HG02623 (cell line): ENCODE measurements at regions not wholly inside any gene's neighbourhood (a gene's known extent, or its start where the extent isn't known, plus 50 kb on each side); places are given as distances from the start of the nearest gene placed in this dataset.

Source experiments
- ATAC-seq: cut with Tn5 transposase; IDR thresholded peaks from one replicate; pipeline ENCODE4 v1.9.1; 2021; ENCODE audit warnings: moderate library complexity; ENCODE audit not compliant: unreplicated experiment

DNA sequence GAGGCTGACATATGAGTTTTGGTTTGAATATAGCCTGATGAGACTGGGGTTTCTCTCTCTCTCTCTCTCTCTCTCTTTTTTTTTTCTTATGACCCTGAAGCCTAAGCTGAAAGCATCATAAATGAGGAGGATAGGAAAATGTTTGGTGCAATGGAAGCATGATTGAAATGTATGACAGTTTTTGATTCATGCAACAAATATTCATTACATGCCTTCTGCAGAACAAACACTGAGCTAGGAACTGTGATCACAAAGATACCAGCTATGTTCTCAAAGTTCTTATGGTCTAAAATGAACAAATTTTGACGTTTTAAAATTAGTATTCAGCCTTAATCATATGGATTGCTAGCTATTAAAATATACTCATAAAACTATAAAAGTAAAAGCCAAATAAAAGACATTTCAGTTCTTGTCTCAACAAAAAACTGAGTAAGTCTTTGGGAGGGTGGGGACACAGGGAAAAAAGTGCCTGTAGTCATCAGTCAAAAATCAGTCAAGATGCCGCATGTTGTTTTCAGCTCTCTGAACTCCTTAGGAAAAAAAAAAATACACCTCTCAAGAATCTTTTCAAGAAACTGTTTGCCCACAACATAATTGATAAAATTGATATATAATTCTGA is 57.2 kb downstream of the NKX6-1 start:
- no peak for ATAC-seq

GRCh38 chr4:84439996-84440395 is 59.1 kb downstream of the NKX6-1 start:
- ATAC-seq: no peak

DNA sequence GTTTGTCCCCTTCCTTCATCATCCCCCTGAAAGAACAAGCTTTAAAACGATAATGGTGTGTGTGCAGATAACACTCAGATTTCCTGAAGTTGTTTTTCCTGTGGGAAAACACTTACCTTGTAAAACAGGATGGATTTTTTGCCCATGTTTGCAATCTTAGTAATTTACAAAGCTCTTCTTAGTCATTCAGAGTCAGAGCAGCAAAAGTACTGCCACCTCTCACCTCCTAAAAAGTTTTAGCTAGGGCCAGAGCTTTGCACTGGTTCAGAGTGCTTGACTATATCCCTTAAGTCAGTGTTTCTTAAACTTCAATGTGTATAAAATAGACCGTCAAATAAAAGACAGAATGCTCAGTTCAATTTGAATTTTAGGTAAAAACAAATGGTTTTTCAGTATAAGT is 62.3 kb downstream of the NKX6-1 start:
- ATAC-seq: no peak

GRCh38 chr4:84434344-84434743 is 64.7 kb downstream of the NKX6-1 start:
- ATAC-seq: no peak

DNA sequence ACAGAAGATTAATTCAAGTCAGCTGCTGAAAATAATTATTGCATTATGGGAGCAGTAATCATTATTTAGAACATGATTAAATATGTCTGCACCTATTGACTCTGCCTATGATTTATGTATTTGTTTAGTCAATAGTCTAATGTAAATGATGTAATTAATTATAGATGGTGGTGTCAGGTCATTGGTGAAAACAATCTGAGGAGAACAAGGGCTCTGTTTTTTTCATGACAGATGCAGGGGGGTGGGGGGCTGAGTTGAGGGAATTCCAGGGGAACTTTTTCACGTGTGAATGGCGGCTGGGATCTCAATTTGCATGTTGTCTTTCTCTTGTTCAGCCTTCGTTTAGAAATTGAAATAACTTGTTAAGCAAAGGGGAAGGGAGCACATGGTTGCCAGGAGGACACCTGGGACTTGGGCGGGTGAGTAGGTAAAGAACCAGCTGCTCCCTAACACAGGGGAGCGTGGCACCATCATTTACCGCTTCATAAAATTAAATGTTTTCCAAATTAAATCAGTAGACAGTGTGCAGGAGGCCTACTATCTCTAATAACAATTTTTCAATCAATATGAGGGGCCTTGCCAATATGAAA is 65.4 kb downstream of the NKX6-1 start:
- no peak for ATAC-seq

DNA sequence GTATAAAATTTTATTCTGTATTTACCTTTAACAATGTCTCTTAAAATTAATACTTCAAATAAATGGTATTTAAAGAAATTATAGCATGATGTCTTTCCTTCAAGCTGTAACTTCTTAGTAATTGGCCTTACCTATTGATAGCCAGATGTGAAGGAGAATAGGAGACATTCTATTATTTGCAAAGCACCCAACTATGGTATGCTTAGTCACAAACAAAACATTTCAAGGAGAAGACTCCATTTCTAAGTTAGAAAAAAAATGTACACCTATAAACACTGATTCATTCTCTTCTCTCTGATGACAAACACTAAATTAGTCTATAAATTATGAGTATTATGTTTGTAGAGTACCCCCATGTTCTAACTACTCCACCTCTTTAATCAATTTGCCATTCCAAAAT is 66.4 kb downstream of the NKX6-1 start:
- ATAC-seq: no peak

DNA sequence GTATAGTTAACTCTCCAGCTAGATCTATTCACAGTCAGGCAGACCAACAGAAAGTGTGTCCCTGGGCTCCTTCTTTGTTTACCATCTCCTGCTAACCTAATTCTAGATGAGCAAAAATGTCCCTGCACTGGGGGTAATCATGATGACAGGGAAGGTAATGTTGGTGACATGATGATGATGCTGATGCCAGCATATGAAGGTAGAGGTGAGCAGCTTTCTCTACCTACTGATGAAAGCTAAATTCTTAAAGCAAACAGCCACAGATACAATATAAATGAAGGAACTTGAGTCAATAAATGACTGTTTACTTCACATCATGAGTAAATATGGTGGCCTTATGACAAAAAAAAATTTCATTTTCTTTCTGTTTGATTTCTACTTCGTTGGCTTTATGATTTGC is 78.5 kb downstream of the NKX6-1 start:
- ATAC-seq: no peak

- ATAC-seq: no peak
Measured at GRCh38 chr4:84419201-84419600, 79.9 kb downstream of the NKX6-1 start.

DNA sequence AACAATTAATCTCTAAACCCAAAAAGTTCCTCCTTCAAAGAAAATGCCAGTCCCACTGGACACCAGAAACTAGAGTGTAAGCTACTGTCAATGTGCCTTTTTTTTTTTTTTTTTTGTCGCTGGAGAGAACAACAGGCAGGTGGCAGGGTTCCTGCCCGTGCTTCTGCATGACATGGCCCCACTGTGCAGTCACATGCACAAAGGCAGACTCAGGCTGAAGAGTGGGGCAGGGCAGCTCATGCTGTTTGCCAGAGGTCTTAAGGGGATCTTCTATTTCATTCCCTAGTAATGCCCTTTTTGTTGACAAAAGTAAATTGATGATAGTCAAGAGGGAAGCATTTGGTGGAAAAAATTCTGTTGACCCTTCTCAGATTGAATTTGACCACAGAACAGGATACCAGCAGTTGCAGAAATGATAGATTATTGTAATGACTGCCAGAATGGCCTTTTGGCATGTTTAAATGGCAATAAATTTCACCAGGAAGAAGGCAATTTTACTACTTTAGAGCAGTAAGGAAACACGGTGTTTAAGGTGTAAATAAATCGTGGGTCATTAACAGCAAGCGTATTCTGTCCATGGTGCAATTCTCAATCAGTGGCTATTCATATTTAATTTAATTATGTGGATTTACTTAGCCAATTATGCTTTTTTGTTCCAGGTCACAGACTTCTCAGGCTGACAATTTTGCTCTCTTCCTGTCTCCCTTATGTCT is 80.9 kb downstream of the NKX6-1 start:
- ATAC-seq: no peak

DNA sequence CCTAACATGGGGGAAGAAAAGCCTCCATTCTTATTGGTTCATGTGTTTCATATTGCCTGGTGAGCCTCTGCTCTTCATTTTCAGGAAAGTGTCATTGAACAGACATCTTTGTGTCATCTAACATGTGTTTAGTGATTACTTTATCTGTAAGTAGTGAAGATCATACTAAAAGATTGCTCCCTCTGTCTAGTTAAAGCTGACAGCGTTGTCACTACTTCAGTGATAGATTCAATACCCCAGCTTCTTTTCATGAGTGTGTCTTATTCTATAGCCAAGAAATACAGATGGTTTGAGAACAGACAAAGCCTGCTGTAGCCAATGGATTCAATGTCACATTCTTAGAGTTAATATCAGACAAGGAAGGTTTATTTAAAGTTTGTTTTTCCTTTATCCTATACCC is 85.1 kb downstream of the NKX6-1 start:
- ATAC-seq: no peak

GRCh38 chr4:84413480-84413879 is 85.6 kb downstream of the NKX6-1 start:
- no peak for ATAC-seq

GRCh38 chr4:84412062-84412461 is 87.0 kb downstream of the NKX6-1 start:
- no peak for ATAC-seq

GRCh38 chr4:84407554-84408407 is 91.3 kb downstream of the NKX6-1 start:
- no peak for ATAC-seq

DNA sequence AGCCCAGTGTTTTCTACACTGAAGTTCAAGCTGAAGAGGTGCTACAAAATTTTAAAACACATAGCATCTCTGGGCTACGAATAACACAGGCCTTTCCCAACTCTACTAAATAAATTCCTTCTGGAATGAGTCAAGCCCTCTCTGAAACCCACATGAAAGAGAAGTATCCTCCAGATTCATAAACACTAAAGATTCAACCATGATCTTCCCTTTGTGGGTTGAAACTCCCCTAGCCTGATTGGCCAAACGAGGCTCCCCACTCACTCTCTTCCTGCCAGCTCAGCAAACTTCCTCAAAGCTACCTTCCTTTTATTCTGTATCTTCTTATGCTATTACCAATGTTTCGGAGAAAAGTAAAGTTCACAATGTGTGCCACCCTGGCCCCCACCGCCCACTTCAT is 95.4 kb downstream of the NKX6-1 start:
- ATAC-seq: no peak

- no peak for ATAC-seq
Measured at GRCh38 chr4:84401701-84402306, 97.3 kb downstream of the NKX6-1 start.

DNA sequence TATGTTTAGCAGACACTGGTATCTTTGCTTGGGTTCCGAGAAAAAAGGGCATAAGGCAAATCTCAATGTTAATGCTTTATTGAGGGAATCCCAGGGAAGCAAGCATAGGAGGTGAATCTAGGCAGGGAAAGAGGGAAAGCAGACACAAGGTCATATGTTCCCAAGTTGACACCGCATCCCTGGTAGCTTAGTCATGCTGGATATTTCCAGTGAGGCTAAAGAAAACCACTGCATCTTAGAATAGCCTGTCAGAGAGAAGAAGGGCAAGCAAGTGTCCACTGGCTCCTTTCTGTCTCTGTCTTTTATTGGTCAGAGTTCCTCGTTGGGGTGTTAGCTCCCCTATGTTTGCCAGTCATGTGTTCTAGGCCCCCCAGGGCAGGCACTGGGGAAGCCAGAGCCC is 104.7 kb downstream of the NKX6-1 start:
- ATAC-seq: no peak

GRCh38 chr4:84392951-84393590 is 106.0 kb downstream of the NKX6-1 start:
- ATAC-seq: no peak

GRCh38 chr4:84389406-84389805 is 109.7 kb downstream of the NKX6-1 start:
- ATAC-seq: no peak

GRCh38 chr4:84385203-84385602 is 113.9 kb downstream of the NKX6-1 start:
- ATAC-seq: no peak

- ATAC-seq: no peak
Measured at GRCh38 chr4:84384801-84385200, 114.3 kb downstream of the NKX6-1 start.

DNA sequence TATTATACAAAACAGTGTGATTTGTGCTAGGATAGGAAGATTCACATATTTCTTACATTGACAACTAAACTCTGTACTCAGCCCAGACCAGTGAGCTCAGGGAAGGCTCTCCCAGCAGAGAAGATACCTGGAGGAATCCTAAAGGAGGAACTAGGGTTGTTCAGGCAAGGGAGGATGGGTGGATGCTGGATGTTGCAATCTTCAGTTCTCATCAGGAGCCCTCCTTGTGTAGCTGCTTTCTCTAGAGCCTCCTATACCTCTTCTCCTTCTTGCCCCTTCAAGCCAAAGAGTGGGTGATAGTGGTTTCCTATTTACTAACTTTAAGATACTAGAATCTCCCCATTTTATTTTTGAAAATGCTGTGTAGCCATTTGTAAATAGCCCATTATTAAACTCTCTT is 117.3 kb downstream of the NKX6-1 start:
- no peak for ATAC-seq
